Activated CD4-positive, CD25-positive, alpha-beta regulatory T cell (primary cell): ENCODE measurements at regions not wholly inside any gene's neighbourhood (a gene's known extent, or its start where the extent isn't known, plus 50 kb on each side); places are given as distances from the start of the nearest gene placed in this dataset.
"Not testable (repeated sequence)": the region's sequence is repeated elsewhere in the genome, so short reads cannot be mapped to it uniquely, and the experiment has no call there.

ENCODE experiments used
- DNase-seq, 4 experiments: peaks; one replicate each; lab custom pipeline; 2025; lab: John Stamatoyannopoulos, UW

DNA sequence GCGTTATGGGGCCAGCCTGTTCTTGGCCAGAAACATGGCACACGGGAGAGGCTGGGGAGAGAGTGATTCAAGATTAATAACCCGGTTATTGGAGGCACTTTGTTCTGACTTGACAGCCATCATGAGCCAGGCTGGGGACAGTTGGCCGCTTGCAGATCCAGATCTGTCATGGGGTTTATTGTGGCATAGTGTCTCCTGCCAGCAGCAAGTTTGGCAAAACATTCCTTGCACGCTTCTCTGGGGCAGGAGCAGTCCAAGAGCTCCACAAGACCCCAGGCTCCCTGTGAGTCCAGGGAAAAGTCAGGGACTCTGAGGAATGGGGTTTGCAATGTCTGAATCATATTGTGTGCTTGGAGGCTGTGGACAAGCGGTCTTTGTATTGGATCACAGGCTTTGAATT, 270.4 kb downstream of the MIAT start:
- no peak for DNase-seq

DNA sequence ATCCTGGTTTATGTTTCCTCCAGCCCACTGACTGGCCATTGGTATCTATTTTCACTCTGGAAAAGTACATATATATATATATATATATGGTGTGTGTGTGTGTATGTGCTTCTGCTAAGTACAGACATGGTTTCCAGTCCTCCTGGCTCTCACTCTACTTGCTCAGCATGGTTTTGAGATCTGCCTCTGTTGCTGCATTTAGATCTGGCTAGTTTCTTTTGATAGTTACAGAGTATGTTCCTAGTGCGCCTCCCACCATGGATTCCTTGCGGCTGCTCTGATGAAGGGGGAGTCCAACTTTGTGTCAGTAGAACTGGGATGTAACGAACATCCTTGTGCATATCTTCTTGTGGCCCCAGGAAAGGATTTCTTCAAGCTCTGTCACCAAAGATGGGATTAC, 274.1 kb downstream of the MIAT start:
- DNase-seq, result no peak

DNA sequence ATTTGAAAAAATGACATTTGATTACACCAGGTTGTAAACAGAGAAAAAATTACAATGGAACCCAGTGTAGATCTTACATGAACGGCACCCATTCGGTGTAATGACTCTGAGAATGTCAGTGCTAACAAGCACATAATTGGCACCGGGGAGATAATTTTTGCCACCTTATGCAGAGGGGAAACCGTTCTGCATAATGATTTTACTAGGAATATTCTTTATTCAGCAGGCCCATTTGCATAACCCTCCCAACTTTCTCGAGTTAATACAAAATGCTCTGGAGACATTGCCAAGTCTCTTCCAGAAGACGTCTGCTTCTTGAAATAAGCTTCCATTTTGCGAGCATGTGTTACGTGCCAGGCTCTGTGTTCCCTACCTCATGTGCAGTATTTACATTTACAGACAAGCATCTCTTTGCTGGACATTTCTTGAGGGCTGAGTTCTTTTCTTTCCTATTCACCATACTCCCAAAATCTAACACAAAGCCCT, 275.8 kb downstream of the MIAT start:
- no peak for DNase-seq

DNA sequence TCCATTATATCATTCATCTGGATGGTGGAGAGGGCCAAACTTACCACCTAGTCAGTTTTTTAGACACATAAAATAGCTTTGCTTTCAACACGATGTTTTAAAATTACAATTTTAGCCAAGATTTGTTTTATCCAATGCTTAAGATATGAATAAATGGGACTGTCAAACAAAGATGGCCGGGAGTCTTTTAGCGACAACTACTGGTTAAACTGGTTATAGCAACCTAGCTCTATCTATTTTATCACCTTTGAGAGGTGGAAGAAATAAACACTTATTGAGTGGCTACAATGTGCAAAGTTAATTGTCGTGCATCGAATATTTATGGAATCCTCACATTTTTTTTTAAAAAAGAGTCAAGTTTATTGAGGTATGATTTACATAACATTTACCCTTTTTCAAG, 279.8 kb downstream of the MIAT start:
- no peak for DNase-seq

DNA sequence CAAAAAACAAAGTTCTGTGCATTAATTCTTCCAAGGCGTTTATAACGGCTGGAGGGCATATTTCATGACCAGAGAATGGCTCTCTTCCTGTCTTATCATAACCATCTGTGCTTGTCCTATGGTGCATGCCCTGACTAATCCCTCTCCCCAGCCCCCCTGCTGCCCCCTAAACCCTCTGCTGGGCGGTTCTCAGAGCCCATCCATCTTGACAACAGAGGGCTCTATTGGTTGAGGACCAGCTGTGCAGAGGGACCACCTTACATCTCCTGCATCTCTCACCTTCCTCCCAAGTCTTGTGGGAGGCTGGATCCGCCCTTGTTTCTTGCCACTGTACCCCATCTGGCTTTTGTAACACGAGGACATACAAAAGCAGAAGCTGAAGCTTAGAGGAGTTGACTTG, 282.1 kb downstream of the MIAT start:
- no peak for DNase-seq

GRCh38 chr22:26941896-26942636, 284.7 kb downstream of the MIAT start:
- DNase-seq, result no peak

DNA sequence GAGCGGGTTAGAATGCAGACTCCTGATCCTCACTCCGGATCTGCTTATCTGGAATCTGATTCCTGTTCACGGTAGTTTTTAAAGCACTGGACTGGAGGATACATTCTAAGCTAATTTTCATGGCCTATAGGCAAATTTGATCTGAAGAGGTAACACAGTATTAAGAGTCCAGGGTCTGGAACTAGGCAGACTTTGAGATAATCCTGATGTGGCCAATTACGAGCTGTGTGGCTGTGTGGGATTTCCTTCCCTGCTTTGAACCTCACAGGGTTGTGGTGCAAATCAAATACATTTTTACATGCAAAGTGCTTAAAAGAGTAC, 285.2 kb downstream of the MIAT start:
- no peak for DNase-seq

- no peak for DNase-seq
Observed at GRCh38 chr22:26945565-26945964, 288.2 kb downstream of the MIAT start.

DNA sequence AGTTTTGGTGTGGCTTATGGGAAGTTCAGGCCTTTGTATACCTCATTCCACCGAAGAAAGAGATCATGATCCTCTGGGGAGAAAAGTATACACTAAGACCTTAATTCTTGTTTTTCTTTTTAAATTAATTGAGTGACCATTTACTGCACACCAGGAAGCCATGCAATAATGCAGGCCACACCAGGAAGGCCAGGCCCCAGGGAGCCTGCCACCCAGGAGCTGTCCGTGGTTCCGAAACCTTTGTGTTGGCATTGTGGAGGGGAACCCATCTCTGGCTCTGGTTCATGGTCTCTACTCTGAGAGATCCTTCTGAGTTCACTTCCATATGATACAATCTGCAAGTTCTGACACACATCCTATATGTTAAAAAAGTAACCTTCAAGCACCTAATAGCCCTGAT, 291.8 kb downstream of the MIAT start:
- DNase-seq, result no peak

GRCh38 chr22:26951139-26951538, 293.8 kb downstream of the MIAT start:
- DNase-seq, result not testable (repeated sequence)

DNA sequence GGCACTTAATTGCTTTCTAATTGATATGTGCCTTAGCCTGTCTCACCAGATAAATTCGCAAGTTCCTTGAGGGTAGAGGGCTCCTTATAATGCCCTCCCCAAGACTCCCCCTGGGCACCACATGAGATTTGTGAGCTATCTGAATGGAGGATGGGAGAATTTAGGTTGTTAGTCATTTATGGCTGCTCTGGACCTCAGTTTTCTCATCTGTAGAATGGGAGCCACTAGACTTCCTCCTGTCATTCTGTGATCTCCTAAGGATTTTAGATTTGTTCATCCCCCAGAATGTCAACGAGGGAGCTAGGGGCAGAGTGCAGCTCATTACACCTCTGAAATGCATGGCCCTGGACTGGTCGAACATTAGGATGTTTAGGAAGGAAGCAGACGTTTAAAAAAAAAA, 294.6 kb downstream of the MIAT start:
- no peak for DNase-seq

DNA sequence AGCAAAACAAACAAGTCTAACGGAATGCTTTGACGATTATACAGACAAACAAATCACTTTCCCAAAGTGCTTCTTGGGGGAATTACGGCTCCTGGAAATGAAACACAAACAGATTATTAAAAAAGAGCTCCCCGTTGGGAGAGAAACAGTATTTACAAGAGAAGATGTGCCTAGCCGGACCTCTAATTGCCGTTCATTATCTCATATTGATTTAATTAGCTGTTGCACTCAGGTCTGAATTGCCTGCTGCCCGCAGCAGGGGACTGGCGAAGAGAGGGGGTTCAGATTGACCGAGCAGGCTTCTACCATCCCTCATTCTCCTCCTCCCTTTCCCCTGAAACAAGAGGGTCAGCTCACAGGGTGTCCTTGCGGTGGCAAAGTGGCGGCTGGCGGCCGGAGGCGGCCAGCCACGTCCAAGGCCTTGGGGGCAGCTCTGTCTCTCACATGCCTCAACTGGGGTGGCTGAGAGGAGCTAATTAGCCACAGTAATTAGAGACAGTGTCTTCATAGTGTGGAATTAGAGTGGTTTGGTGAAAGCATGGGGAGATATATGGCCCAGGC, 295.1 kb downstream of the MIAT start:
- DNase-seq, result no peak

- no peak for DNase-seq
Observed at GRCh38 chr22:26953012-26953883, 295.9 kb downstream of the MIAT start.

DNA sequence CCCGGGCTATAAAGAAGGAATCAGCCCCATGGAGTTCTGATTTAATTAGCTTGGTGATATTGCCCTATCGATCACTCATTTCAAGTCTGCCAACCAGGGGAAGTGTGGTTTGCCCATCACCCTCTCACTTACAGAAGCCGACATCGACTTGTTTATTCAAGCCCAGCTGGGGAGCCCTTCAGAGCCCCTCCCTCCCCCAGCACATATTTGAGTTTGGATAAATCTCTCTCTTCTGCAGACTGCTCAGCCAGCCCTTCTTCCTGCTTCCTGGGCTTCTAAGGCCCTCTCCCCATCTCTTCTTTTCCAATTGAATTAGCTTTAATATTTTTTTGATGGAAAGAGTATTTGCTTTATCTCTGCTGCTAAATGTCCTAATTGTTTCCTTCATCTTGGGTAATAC, 299.0 kb downstream of the MIAT start:
- no peak for DNase-seq

DNA sequence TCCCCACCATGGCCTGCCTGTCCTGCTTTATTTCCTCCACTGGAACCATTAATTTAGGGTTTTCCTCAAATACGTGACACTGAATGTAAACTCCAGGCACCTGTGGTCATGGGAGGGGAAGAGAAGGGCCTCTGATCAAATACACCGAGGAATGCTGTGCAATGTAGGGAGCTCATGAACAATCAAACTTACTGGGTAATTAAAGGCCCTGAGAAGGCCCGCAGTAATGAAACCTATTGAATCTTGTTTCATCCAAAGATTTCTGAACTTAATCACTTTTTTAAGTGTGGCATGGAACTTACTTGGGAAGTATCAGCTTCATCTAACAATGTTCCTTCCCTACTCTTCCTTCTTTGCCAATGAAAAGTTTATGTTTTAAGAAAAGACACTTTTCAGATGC, 299.8 kb downstream of the MIAT start:
- DNase-seq, result no peak

- DNase-seq, result no peak
Observed at GRCh38 chr22:26957897-26958296, 300.5 kb downstream of the MIAT start.

- no peak for DNase-seq
Observed at GRCh38 chr22:26958378-26958777, 301.0 kb downstream of the MIAT start.

DNA sequence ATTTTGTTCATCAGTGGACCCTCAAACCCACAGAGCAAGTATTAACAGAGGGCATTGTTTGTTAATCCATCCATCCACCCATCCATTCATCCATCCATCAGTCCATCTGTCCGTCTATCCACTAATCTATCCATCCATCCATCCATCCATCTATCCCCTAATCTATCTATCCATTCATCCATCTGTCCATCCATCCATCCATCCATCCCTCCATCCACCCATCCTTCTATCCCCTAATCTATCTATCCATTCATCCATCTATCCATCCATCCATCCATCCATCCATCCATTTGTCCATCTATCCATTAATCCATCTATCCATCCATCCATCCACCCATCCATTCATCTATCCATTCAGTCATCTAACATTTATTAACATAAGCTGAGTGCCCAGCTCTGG, 307.3 kb downstream of the MIAT start:
- DNase-seq, result no peak

- DNase-seq, result no peak
Observed at GRCh38 chr22:26967282-26967681, 309.9 kb downstream of the MIAT start.

DNA sequence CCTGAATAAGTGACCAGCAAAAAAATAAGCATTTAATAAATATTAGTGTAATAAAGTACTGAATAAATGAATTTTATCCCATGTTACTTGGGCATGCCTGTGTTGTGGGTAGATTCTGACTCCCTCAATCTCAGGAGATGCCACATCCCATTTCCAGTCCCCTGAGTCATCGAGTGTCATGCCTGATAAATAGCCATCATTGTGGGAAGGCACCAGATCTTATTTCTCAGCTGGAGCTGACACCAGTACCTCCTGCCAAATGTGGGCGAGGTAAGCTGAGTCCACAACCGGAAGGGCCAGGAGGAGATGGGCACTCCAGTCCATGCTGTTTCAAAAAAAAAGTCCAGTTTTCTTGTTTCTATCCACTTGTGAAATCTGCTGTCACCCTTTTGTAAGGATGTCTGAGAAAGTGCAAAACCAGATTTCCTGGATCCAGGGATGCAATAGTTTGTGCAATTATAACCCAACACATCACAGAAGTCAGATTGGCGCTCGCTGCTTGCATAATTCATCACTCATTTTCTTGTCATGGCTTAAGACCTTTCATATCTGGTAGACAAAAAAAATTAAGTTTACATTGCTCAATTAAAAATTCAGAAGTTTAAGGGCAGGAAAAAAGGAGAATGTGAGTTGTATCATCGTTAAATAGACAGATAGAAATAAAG, 311.6 kb downstream of the MIAT start:
- no peak for DNase-seq

- DNase-seq, result no peak
Observed at GRCh38 chr22:26970809-26971394, 313.5 kb downstream of the MIAT start.

GRCh38 chr22:26972286-26972685, 314.9 kb downstream of the MIAT start:
- no peak for DNase-seq
